Keratinocyte (primary cell): ENCODE measurements at regions not wholly inside any gene's neighbourhood (a gene's known extent, or its start where the extent isn't known, plus 50 kb on each side); places are given as distances from the start of the nearest gene placed in this dataset.

Source experiments
- DNase-seq: peaks from one replicate; pipeline ENCODE4 v3.0.0-alpha.2; 2011; ENCODE audit warnings: low read depth, missing footprints, low spot score
- FAIRE-seq: peaks from 2 replicates; lab custom pipeline; 2011; peaks lifted over from hg19 to GRCh38; lab: Jason Lieb, UNC
- H2AFZ ChIP-seq: 2 replicates; pipeline ENCODE4 v1.6.0; 2012; ENCODE audit warnings: low read length, control low read depth, inconsistent platforms; ENCODE audit not compliant: control insufficient read depth
- H3K27ac ChIP-seq: 2 replicates; pipeline ENCODE4 v1.5.1; 2011; ENCODE audit warnings: low read length; ENCODE audit not compliant: control insufficient read depth, insufficient read depth
- H3K27me3 ChIP-seq: 3 replicates; pipeline ENCODE4 v1.6.0; 2011; ENCODE audit warnings: low read length; ENCODE audit not compliant: control insufficient read depth, insufficient read depth; ENCODE audit errors: extremely low read depth
- H3K36me3 ChIP-seq, 2 experiments: 2 replicates in 1 of 2; 3 replicates in 1 of 2; pipeline ENCODE4 v1.5.1; 2011; ENCODE audit warnings: low read length in 2 of 2, mild to moderate bottlenecking in 1 of 2; ENCODE audit not compliant: control insufficient read depth in 2 of 2, insufficient read depth in 2 of 2; ENCODE audit errors: extremely low read depth in 1 of 2
- H3K4me1 ChIP-seq: 3 replicates; pipeline ENCODE4 v1.5.1; 2011; ENCODE audit warnings: low read length; ENCODE audit not compliant: control insufficient read depth, insufficient read depth; ENCODE audit errors: extremely low read depth
- H3K4me2 ChIP-seq: 3 replicates; pipeline ENCODE4 v1.6.0; 2011; ENCODE audit warnings: low read depth, low read length; ENCODE audit not compliant: control insufficient read depth, insufficient read depth; ENCODE audit errors: extremely low read depth
- H3K4me3 ChIP-seq, 3 experiments: fragments of 200-600 bp in 1 of 3; sonication (generic) in 1 of 3; 2 replicates in 2 of 3; 3 replicates in 1 of 3; pipeline ENCODE4 v1.5.1; 2011 to 2016; ENCODE audit warnings: low read length in 3 of 3, mild to moderate bottlenecking in 3 of 3, control low read depth in 2 of 3, inconsistent platforms in 1 of 3, low read depth in 1 of 3, mixed read lengths in 1 of 3, mixed run types in 1 of 3, moderate library complexity in 1 of 3; ENCODE audit not compliant: control insufficient read depth in 2 of 3, insufficient read depth in 2 of 3; ENCODE audit errors: extremely low read depth in 1 of 3
- H3K79me2 ChIP-seq: 2 replicates; pipeline ENCODE4 v1.6.0; 2012; ENCODE audit warnings: low read length; ENCODE audit not compliant: control insufficient read depth, insufficient read depth
- H3K9ac ChIP-seq: 3 replicates; pipeline ENCODE4 v1.6.0; 2011; ENCODE audit warnings: low read length; ENCODE audit not compliant: control insufficient read depth, insufficient read depth; ENCODE audit errors: extremely low read depth
- H3K9me1 ChIP-seq: 3 replicates; pipeline ENCODE4 v1.6.0; 2011; ENCODE audit warnings: low read length; ENCODE audit not compliant: control insufficient read depth, insufficient read depth; ENCODE audit errors: extremely low read depth
- H3K9me3 ChIP-seq: 2 replicates; pipeline ENCODE4 v1.5.1; 2012; ENCODE audit warnings: low read depth, low read length; ENCODE audit not compliant: control insufficient read depth
- H4K20me1 ChIP-seq: 3 replicates; pipeline ENCODE4 v1.6.0; 2011; ENCODE audit warnings: low read length; ENCODE audit not compliant: control insufficient read depth, insufficient read depth; ENCODE audit errors: extremely low read depth
- EZH2 ChIP-seq: IDR thresholded peaks from one replicate; pipeline ENCODE4 v1.6.1; 2012; ENCODE audit warnings: inconsistent platforms, mild to moderate bottlenecking, low read length, moderate library complexity
- dilution Hi-C: fragments of 300-500 bp; cut with MboI; formaldehyde crosslinking; loops from one replicate; pipeline ENCODE4 v1.7.0; 2020; ENCODE audit warnings: low sequenced_read_pairs; ENCODE audit not compliant: extremely low pct_ligation_motif_present
- TF ChIP-seq, protein P1 (sequence below), 3 experiments: IDR thresholded peaks in 1 of 3; conservative IDR thresholded peaks in 1 of 3; optimal IDR thresholded peaks in 1 of 3; 2 replicates in 2 of 3; 3 replicates in 1 of 3; pipeline versions ENCODE3 to v1.5.1; 2011; ENCODE audit warnings: low read length in 3 of 3, mild to moderate bottlenecking in 3 of 3, moderate library complexity in 2 of 3, control low read depth in 1 of 3, inconsistent platforms in 1 of 3; ENCODE audit not compliant: insufficient read depth in 2 of 3; ENCODE audit errors: extremely low read depth in 1 of 3

DNA sequence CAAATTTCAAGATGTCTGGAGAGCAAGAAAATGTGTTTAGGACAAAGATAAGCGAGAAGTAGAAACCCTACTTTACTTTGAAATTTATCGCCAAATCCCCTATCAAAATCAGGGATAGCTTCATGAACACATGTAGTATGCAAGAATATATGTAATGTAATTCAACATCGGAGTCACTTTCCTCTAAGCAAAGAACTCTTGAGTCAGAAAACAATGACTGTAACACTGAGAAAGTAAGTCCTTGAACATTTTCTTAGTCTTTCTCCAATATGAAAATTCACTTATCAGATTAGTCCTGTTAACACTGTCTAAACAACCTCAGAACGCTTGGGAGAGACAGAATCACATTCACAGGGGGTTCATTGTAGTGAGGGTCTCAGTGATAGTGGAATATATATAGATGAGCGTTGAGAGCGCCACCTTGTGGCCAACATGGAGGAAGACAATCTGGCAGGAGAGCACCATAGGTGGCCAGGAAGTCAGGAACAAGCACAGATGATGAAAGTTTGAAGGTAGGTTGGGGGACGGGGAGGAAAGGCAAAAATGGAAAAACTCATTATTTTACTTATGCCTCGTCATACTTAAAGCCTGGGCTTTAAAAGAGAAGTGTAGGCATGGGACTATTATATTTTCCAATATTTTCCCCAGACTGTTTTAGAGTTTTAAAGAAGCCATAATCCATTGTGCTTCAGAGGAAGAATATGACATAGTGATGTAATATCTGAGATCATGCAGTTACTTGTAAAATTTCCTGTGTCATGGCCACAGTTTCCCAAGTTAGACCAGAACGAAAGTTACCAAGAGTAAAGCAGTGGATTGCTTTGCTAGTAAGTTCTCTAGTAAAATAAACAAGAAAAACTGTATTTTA lies 115.5 kb upstream of the GNAI1 start:
- FAIRE-seq (peak; percentile 5), DNase-seq (no peak)
- H3K36me3 ChIP-seq, result no peaks in the 10 kb centered on the region
- H3K9ac ChIP-seq, result no peak overlapping the region
- H3K9me3 ChIP-seq, result no peaks in the 10 kb centered on the region
- TF ChIP-seq, protein P1, sequence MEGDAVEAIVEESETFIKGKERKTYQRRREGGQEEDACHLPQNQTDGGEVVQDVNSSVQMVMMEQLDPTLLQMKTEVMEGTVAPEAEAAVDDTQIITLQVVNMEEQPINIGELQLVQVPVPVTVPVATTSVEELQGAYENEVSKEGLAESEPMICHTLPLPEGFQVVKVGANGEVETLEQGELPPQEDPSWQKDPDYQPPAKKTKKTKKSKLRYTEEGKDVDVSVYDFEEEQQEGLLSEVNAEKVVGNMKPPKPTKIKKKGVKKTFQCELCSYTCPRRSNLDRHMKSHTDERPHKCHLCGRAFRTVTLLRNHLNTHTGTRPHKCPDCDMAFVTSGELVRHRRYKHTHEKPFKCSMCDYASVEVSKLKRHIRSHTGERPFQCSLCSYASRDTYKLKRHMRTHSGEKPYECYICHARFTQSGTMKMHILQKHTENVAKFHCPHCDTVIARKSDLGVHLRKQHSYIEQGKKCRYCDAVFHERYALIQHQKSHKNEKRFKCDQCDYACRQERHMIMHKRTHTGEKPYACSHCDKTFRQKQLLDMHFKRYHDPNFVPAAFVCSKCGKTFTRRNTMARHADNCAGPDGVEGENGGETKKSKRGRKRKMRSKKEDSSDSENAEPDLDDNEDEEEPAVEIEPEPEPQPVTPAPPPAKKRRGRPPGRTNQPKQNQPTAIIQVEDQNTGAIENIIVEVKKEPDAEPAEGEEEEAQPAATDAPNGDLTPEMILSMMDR (optimal IDR thresholded peaks at IDR 0.05 in 1 of 3, IDR thresholded peaks at IDR 0.05 in 1 of 3, conservative IDR thresholded peaks at IDR 0.05 in 1 of 3; ENCODE audit: extremely low read depth in 1 of 3, insufficient read depth in 2 of 3, low read length in 3 of 3), result peak; percentile 83 to 91 (median 86)
- TF ChIP-seq EZH2, result no peak
- dilution Hi-C loops, result no loop called here
- no peaks in the 10 kb centered on the region for H3K27me3 ChIP-seq
- H3K4me1 ChIP-seq, result peaks cover 2% of the 10 kb centered on the region
- no peaks in the 10 kb centered on the region for H4K20me1 ChIP-seq
- no peak overlapping the region for H2AFZ ChIP-seq
- H3K4me2 ChIP-seq, result peak overlapping the region; percentile 54
- no peak overlapping the region for H3K27ac ChIP-seq
- H3K4me3 ChIP-seq, result peak overlapping the region in 1 of 3 experiments; percentile 49
- no peaks in the 10 kb centered on the region for H3K79me2 ChIP-seq
- no peaks in the 10 kb centered on the region for H3K9me1 ChIP-seq

DNA sequence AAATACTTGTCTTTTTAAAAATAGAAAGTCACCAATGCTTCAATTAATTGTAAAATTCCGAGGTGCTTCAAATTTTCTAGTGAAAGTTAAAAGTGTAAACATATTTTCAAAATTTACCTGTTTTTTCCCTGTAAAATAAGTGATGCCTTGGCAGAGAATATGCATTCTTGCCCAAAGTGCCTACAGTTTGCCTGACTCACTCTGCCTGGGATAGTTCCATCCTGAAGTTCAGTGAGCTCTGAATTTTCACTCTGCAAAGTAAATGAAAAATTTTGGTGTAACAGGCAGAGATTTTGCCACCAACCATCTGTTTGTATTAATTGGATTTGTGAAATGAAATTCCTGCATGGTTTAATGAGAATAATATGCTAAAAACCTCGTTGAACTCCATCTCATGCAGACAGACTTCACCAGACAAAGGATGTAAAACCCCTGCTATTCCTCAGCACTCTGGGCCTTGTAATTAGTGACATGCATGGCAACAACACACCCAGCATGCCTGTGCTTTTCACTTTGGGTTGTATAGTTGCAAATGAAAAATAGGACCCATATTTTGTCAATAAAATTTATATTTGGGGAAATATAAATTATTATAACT lies 117.4 kb upstream of the GNAI1 start:
- H3K4me2 ChIP-seq, result no peak overlapping the region
- no peaks in the 10 kb centered on the region for H3K9me3 ChIP-seq
- no peak overlapping the region for H3K9ac ChIP-seq
- H3K9me1 ChIP-seq, result no peaks in the 10 kb centered on the region
- no peak for TF ChIP-seq EZH2
- TF ChIP-seq, protein P1 (optimal IDR thresholded peaks at IDR 0.05 in 1 of 3, IDR thresholded peaks at IDR 0.05 in 1 of 3, conservative IDR thresholded peaks at IDR 0.05 in 1 of 3; ENCODE audit: extremely low read depth in 1 of 3, insufficient read depth in 2 of 3, low read length in 3 of 3), result no peak
- peaks cover 2% of the 10 kb centered on the region for H3K4me1 ChIP-seq
- no peak overlapping the region for H3K4me3 ChIP-seq
- no peaks in the 10 kb centered on the region for H3K36me3 ChIP-seq
- H2AFZ ChIP-seq, result no peak overlapping the region
- no peaks in the 10 kb centered on the region for H3K79me2 ChIP-seq
- no peaks in the 10 kb centered on the region for H4K20me1 ChIP-seq
- H3K27ac ChIP-seq, result no peak overlapping the region
- no peaks in the 10 kb centered on the region for H3K27me3 ChIP-seq
- DNase-seq (no peak), FAIRE-seq (no peak)
- dilution Hi-C loops, result no loop called here
